ENCODE measurements at regions not wholly inside any gene's neighbourhood (a gene's known extent, or its start where the extent isn't known, plus 50 kb on each side); places are given as distances from the start of the nearest gene placed in this dataset.

- ChIA-PET CTCF (no interaction called here), POLR2A (no interaction called here)
Observed at GRCh38 chr1:5238351-5239130, 584.1 kb downstream of the AJAP1 start.

DNA sequence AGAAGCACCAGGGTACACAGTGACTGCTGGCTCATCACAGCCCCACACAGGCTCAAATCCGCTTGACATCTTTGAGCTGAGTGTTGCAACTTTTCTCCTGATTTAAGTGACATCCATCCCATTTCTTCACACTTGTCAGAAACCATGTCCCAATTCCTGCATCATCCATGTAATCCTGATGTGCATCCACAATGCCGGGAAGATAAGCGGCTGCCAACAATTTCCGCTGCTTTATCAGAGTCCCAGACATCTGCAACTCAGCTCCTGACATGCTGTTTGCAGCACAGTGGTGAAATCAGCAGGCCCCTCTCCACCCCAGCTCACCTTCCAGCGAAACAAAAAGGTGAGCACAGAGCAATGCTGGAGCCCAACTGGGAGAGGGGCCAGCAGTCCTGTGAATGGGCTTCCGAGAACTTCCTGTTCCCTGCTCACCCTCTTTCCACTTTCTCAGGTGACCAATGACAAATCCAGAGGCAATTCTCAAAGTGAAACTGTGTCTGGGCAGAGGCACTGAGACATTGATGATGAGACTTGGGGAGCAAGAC, 581.0 kb downstream of the AJAP1 start:
- CTCF ChIA-PET, result no interaction called here
- POLR2A ChIA-PET, result no interaction called here

DNA sequence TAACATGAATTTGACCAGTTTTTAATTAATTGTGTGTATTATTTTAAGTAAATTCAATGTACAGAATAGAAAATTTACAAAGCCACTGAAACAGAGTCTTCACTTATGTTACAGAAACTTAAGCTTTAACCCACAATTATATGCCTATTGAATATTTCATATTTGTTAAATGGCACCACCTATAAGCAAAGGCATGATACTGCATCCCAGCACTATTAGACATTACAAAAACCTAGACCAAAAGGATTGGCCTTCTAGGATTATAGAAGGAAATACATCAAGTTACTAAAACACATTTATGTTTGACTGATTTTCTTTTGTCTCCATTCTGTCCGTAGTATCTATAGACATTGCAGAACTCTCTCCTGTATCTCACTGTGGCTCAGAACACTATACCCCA, 578.1 kb downstream of the AJAP1 start:
- CTCF ChIA-PET, result no interaction called here
- POLR2A ChIA-PET, result no interaction called here

DNA sequence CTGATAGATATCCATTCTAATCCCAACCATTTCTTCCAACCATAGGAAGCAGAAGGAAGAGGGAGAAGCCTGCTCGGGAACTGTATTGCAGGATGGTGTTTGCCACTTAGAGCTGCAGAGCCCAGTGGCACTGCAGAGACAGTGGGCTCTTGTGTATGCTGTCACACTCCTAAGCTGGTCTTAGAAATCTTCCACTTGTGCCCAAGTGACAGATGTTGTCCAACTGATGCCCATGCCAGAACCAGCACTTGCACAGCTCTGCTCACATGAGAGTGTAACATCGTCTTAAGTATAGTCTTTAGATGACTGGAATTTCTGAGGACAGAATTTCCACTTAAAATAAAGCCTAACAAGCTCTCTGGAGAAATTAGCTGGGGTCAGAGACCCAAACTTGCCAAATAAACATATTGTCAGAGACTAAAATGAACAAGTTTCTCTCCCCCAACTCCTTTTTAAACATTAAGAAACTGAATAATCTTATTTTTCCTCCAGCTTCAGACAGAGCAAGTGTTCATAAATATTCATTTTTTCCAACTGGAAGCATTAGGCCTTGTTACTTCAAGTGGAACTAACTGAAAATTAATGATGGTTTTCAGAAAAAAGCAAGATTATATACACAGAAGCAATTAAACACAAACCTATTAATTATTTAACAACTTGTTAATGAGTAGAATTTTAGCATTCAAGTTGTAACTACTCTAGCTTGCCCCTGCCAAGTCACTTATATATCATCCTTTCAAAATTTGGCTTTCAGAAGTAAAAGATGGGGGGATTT, 577.3 kb downstream of the AJAP1 start:
- POLR2A ChIA-PET, result no interaction called here
- CTCF ChIA-PET, result no interaction called here

DNA sequence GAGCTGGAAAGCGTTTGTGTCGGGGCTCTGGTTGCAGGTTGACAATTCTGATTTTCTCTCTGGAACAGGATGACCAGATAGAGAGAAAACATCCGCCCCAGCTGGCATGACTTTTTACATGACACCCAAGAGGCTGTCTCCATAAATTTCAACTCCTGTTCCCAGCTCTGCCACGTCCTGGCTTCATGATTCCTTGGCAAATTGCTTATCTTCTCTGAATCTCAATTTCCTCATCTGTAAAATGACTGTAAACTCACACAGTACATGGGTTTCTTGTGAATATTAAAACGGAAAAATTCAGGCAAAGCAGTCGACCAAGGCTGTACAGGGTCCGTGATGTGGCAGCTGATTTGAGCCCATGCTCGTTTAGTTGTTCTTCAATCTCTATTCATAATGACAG, 572.7 kb downstream of the AJAP1 start:
- CTCF ChIA-PET, result no interaction called here
- POLR2A ChIA-PET, result no interaction called here

DNA sequence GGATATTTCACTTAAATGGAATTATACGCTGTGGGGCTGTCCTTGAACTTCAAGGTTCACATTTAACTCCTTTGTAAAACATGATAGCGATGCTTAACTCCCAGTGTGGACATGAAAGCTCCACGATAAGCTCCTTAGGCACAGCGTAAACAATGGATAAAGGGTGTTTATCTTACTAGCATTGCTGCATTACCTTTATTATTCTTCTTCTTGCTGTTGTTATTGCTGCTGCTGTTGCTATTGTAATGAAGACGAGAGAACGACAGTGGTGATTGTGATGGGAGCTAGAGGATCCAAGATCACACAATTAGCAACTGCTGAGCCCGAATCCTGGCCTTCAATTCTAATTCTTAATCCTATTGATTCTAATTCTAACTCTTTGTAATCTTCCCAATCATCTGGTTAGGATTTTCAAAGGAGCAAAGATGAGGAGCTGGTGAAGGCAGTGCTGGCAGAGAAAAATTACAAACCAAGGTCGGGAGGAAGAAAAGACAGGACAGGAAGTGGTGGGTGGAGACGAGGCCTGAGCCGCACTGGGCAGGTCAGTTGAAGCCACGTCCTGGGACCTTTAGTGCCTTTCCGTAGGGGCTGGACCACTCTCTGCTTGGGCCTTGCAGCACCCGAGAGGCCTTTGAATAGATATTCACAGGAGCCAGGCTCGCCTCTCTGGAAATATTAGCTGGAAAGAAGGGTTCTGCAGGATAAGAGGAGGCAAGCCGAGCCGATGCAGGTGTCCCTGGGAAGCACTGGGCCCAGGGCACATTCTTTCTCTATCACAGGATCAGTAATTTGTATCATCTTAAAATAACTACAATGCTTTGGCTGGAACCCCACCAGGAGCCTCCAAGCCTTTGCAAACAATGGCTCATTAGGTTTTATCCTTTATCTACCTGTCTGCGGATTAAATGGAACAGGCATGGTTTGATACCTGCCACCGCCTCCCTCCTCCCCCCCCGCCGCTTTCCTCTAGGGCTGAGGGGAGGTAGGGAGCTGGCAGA, 571.6 kb downstream of the AJAP1 start:
- CTCF ChIA-PET, result no interaction called here

DNA sequence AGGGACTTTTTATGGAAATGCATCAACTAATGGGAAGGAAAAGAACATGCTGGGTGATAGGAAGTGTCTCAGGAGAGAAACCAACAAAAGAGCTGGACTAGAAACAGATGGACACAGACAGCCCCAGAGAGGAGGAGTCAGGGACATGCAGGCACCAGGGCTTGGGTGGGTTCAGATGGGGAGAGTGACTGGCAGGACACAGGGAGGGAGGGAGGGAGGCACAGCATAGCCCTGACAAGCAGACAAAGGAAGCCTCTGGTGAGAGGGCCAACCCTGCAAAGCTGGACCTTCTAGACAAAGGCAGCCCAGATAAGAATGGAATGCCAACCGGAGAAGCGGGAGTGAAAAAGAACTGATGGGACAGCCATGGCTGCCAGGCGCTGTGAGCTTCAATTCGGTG, 568.8 kb downstream of the AJAP1 start:
- ChIA-PET POLR2A (no interaction called here), CTCF (no interaction called here)

More for the DNA sequence above, 571.6 kb downstream of the AJAP1 start:
- POLR2A ChIA-PET, result no interaction called here

GRCh38 chr1:5222626-5223025, 568.2 kb downstream of the AJAP1 start:
- ChIA-PET CTCF (no interaction called here), POLR2A (no interaction called here)

DNA sequence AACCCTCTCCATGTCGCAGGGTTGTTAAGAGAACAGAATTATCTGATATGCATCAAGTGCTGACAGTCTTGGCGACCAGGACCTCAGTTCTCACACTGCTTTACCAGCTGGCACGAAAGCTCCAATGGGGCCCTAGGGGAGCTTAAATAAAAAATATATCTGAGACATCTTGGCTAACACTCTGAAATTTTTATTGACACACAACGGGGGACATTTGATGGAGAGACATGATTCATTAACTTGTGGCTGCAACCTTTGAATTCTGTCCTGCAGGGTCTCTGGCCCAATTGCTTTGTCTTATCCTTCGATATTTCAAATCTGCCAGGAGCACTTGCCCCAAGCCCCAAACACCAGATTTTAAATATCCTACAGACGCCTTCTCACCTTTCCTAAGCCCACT, 567.0 kb downstream of the AJAP1 start:
- POLR2A ChIA-PET, result no interaction called here
- CTCF ChIA-PET, result no interaction called here

- ChIA-PET CTCF (no interaction called here), POLR2A (no interaction called here)
Observed at GRCh38 chr1:5220821-5221220, 566.4 kb downstream of the AJAP1 start.

- POLR2A ChIA-PET, result no interaction called here
- CTCF ChIA-PET, result no interaction called here
Observed at GRCh38 chr1:5220421-5220820, 566.0 kb downstream of the AJAP1 start.

- POLR2A ChIA-PET, result no interaction called here
- CTCF ChIA-PET, result no interaction called here
Observed at GRCh38 chr1:5200006-5200405, 545.6 kb downstream of the AJAP1 start.

GRCh38 chr1:5198328-5198727, 543.9 kb downstream of the AJAP1 start:
- POLR2A ChIA-PET, result no interaction called here

DNA sequence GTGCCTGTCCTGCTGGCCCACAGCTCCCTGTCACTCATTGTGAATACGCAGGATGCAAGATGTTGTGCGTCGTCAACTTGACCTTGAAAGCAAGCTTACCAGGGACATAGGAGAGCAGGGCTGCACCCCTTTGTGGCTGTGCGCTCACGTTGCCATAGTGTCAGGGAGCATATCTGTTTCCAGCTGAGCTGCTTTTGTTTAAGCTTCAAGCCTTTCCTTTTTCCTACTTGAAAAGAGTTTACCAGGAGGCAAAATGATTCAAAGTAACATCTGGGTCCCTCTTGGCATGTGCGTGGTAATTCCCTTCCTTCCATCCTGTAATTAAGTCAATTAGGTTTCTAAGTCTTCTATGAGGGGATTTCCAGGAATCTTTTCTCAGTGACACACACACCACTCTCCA, 537.1 kb downstream of the AJAP1 start:
- CTCF ChIA-PET, result no interaction called here
- POLR2A ChIA-PET, result no interaction called here

More at GRCh38 chr1:5198328-5198727, 543.9 kb downstream of the AJAP1 start:
- CTCF ChIA-PET, result no interaction called here

DNA sequence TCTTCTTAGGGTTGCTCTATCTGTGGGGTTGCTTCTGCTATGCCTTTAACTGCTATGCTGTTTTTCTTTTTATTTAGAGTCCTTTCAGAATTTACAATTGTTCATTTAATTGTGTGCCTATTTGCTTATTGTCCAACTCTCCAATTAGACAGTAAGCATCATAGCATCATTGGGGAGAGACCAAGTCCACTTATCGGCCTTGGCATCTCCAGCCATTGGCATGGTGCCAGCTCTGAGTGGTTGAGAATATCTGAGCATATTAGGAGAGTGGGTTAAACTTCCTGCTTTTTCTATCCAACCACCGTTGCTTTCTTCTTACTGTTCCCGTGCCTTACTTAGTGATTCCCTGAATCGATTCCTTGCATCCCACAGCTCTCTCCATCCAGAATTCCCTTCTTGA, 535.0 kb downstream of the AJAP1 start:
- ChIA-PET CTCF (interaction anchor here (1.2 kb wide), 1 partner anchor 14 kb away, joined by 3 read pairs; no protein-coding TSS in a partner anchor), POLR2A (no interaction called here)

DNA sequence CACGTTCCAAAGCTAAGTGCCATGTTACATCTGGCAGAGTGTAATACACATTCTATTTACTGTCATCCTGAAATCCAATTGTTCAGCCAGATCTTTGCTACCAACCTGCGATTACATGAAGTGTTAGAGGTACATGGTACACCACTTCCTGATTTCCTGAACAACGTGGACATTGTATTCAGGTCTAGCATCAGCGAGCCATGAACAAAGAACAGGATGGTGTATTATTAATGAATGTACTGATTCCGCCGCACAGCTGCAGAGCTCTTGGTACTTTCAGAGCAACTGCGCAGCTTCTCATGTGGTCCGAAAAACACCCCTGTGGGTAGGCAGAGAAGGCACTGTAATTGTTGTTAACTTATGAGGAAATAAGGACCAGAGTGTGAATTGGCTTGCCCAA, 511.4 kb downstream of the AJAP1 start:
- ChIA-PET POLR2A (no interaction called here), CTCF (no interaction called here)

DNA sequence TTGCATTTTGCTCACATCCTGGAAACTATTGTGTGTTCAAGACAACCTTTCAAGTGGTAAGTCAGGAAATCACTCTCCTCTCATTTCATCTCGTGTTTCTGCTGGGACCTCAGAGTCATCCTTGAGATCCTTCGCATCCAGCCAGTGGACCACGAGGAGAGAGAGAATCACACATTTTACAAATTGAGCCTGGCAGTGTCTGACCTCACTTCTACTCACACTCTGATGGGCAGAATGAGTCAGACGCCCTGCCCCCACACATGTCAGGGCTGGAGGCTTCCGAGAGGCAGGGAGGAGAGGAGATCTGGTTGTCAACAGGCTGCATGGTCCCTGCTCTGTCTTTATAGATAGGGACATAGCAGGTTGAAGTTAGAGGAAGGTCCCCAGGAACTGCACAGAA, 509.7 kb downstream of the AJAP1 start:
- ChIA-PET CTCF (no interaction called here), POLR2A (no interaction called here)

- ChIA-PET CTCF (no interaction called here), POLR2A (no interaction called here)
Observed at GRCh38 chr1:5161372-5161771, 507.0 kb downstream of the AJAP1 start.

- CTCF ChIA-PET, result no interaction called here
Observed at GRCh38 chr1:5157175-5157574, 502.8 kb downstream of the AJAP1 start.

DNA sequence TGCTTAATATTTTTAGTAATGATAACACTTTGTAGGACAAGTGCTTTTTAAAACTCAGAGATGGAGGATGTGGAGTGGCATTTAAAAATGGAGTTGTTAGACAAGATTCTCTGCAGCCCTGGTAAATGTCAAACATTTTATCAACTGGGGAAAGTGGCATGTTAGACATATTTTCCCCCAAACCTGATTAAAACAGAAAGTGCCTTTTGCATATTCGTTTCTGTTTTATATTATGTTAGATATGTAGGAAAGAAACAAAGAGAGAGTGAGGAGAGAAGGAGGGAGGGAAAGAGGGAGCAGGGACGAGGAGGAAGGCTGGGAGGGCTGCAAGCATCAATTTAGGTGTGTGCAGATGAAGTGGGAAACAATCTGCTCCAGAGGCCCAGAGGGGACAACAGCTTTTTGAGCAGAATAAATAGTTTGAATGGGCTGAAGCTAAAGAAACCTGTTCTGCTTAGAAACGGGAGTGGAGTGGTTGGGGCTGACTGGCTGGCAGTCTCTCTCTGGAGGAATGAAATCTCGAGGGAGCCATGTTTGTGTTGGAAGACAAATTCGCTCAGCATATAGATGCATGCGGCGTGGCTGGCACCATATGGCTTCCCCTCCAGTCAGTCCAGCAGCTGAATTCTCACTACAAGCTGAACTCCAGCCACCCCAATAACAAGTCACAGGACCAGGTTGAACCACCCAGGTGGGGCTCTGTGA, 502.2 kb downstream of the AJAP1 start:
- ChIA-PET POLR2A (no interaction called here), CTCF (no interaction called here)

More at GRCh38 chr1:5157175-5157574, 502.8 kb downstream of the AJAP1 start:
- POLR2A ChIA-PET, result no interaction called here

All from activated CD8-positive, alpha-beta memory T cell treated with anti-CD3 and anti-CD28 coated beads for 36 hours (primary cell).